HG03139 (cell line): ENCODE measurements at regions not wholly inside any gene's neighbourhood (a gene's known extent, or its start where the extent isn't known, plus 50 kb on each side); places are given as distances from the start of the nearest gene placed in this dataset.

Experiments
- ATAC-seq: cut with Tn5 transposase; IDR thresholded peaks from one replicate; pipeline ENCODE4 v1.9.1; 2021; ENCODE audit not compliant: unreplicated experiment

DNA sequence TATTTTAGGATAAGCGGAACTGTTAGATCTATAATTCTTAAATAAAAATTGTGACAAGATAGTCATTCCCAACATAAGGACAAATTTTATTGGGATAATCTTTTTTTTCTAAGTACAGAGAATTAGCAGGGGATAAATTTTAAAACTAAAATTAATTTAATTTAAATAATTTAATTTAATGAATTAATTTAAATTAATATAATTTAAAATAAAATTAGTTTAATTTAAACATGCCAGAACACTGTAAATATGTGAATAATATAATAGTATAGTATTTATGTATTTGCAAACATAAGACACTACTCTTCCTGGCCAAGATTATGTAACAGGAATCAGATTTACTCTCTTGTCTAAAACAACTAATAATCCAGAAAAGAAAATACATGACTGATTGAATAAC, 1055.9 kb downstream of the PDHA2 start:
- ATAC-seq = no peak

DNA sequence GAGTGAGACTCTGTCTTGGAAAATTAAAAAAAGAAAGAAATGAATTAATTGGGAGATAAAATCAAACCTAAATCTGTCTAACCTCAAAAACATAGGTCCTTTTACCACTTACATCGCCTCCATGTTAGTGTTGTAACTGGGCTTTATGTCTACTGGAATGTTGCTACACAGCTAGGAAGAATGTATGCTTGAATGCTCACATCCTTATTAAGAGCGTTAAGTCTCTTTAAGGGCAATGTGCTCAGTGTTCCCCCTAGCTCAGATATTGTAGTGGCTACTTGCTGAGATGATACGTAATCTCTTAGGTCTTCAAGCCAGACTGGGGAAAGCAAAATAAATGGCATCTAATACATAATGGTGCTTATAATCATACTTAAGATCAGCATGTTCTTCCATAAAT, 1072.8 kb downstream of the PDHA2 start:
- ATAC-seq = no peak

DNA sequence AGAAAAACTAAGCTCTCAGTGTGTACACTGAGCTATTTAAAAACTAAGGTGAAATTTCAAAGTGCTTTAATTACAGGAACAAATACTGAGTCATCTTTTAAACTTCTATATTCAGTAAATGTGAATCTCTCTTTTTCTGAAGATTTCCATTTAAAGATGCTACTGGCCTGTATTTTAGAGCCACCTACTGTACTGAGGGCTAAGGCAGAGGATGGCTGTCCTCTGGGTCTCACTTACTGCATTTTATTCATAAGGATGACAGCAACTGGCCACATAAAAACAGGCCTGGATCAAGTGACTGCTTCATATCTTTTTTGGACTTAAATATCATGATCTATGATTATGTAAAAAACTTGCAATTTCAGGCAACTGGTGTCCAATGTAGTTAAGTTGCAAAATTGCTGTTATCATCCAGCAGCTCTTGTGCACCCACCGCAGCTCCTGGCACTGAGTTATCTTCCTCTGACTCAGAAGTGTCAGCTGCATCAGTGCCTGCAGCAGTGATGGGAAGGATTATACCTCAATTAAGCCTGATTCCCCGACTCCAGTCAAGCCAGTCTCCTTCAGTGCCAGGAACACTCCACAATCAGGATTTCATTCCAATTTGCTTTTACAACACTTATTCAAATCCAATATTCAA, 1073.7 kb downstream of the PDHA2 start:
- ATAC-seq = no peak

DNA sequence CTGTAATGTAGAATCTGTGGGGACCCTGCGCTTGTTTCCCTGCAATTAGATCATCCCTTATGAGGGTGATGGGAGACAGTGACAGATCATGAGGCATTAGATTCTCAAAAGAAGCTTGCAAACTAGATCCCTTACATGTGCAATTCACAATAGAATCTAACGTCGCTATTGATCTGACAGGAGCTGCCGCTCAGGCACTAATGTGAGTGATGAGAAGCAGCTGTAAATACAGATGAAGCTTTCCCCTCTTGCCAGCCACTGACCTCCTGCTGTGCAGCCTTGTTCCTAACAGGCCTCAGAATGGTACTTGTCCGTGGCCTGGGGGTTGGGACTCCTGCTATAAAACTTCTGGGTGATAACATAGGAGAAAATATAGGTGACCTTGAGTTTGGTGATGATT, 1076.8 kb downstream of the PDHA2 start:
- ATAC-seq = no peak

DNA sequence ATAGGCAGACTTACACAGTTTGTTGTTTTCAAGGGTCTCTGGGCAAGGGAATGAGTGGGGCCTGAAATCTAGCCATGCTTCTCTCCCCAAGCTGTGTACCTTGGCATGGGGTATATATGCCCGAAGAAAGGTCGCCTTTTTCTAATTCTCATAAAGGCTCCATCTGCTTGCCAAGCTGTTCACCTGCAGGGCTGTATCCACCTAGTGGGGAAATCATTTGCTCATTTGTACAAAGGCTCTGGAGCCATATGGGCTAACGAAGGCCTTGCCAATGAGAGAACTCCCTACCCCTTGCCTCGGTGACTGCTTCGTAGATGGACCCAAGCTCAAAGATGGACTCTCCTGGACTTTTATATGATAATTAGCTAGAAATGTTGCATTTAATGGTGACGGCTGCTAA, 1097.0 kb downstream of the PDHA2 start:
- no peak for ATAC-seq

DNA sequence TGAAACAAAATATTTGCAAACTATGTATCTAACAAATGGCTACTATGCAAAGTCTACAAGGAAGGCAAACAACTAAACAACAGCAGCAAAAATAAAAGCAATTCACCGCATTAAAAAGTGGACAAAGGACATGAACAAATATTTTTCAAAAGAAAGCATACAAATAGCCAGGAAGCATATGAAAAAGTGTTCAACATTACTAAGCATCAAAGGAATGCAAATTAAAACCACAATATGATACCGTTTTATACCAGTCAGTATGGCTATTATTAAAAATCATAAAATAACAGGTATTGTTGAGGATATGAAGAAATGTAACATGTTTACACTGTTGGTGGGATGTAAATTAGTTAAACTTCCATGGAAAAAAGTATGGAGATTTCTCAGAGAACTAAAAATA, 1106.7 kb downstream of the PDHA2 start:
- ATAC-seq = no peak

DNA sequence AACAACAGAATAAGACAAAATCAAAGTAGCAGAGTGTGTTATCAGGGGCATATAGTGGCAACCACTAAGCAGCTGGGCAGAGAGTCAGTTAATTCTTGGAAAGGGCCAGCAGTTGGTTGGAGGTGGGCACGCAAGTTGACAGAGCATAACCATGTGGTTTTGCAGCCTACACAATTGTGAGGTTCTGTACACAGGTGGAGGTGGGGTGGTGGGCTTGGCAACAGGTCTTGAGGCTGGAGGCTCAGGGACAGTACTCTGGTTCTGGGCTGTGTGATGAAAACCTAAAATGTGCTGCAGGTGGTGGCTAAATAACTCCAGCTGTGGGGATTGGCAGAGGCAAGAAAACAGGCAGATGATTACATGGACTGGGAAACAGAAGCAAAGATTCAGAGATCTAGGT, 1112.7 kb downstream of the PDHA2 start:
- no peak for ATAC-seq

DNA sequence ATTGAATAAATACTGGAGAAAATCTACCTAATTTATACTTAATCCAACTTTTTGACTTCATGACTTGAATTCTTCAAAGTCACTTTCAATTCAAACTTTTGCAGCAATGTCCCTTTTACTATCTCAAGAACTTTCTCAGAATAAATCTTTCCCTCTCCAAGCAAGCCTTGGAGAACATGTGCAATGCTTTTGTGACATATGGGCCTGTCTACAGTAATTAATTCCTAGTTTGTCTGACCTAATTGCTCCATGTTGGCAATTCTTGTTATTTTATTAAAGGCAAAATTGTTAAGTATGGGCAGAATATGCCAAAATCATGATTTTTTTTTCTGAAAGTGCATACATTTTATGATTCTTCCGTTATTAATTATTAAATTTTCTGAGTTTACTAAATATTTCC, 1115.3 kb downstream of the PDHA2 start:
- ATAC-seq = no peak

DNA sequence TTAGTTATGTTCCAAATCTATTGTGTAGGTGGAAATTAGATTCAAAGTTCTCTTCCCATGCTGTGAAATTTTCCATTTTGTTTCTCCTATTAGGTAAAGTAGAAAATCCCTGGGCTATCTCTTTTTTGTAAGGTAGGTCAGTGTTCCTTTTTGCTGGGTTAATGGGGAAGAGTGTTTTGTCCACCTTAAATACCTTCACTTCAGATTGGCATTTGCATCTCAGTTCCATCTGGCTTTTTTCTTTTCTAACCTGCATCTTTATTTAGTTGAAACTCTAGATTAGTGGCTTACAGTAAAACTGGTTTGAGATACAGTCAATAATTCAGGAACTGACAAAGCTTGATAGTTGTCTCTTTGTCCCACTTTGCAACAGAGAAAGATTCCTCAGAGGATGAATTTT, 1115.8 kb downstream of the PDHA2 start:
- ATAC-seq = no peak

DNA sequence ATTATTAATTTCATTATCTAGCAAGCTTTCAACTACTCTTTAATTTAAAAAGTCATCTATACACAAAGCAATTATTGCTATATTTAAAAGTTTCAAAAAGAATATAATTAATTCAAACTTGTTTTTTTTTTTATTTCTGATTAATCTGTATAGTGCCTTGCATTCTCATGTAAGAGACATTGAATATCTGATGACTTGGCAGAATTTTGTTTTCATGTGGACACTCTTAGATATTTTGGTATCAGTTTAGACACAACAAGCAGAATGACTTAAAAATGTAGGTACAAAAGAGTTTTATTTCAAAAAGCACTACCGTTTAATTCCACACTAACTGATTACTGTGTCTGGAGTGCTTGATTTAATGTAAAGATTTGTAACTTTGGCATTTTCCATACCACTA, 1129.6 kb downstream of the PDHA2 start:
- no peak for ATAC-seq

DNA sequence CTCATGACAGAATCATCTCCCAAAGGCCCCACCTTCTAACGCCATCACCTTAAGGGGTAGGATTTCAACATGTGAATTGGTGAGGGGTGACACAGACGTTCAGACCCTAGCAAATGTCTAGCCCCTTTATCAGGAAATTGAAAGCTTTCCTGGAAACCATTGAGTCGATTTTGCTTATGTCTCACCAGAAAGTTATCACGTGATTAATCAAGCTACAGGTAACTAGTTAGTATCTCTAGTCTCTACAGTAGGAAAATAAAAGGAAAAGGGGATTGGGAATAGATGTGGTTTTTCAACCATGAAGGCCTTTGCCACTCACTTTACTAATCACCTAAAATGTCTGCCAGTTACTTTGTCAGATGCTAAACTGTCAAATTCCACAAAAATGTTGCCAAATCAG, 1133.0 kb downstream of the PDHA2 start:
- no peak for ATAC-seq

DNA sequence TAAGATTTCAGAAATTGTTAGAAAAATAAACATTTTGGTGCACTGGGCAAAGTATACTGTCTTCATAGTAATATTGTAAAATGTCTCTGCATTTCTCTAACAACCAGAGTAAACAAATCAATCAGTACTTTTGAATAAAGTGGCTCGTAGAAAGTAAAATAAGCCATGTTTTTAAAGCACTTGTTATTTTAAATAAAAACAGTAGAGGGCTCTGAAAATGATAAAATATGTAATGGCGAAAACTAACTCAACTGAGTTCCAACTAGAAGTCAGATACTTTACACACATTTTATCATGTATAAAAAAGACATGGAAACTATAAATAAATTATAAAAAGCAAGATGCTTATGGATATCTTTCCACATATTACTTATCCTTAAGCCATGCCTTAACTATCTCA, 1134.4 kb downstream of the PDHA2 start:
- no peak for ATAC-seq

DNA sequence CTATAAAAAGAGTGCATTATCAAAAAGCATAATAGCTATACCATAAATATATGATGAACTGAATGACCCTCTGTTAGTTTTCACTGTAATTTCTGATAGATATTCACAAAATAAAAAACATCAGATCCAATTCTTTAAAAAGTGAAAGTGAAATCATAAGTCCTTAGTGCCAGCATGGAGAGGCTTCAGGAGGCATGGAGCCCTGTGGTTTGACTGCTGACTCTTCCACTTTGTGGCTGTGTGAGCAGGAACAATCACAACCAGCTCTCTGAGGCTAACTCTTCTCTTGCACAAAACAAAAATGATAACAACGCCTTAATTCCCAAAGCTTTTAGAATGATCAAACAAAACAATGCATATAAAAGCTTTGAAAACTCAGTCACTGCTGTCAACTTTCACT, 1143.9 kb downstream of the PDHA2 start:
- no peak for ATAC-seq

DNA sequence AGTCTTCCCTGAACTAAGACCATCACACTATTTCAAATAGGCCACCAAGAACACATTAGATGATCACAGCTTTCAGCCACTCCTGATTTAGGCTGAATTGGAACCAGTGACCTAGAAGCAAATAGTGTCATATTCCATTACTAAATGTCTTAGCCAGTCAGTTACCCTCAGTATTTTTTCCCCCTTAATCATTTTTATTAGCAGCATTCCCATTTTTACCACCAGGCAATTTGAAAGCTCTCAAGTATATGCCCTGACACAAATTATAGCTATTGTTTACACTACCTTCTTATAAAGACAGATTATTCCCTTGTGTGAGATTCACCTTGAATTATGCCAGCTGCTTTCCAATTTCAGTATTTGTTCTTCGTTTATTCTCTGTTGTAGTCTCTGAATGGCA, 1146.9 kb downstream of the PDHA2 start:
- ATAC-seq = no peak

DNA sequence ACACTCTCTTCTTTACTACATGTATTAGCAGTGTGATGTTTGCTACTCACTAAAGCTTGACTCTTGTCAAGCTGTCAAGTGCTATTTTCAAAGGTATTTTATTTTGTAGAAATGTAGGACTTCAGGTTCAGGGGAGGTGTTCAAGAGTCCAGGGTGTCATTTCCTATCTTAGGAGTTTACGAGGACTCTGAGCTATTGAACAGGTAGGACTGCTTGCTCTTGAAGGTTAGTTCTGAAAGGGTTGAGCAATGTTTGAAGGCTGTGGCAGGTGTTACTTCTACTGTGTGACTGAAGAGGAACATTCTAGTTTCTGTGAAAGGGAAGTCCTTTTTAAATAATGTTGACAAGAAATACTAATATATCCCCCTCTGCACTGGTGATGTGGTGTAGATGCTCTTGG, 1151.2 kb downstream of the PDHA2 start:
- no peak for ATAC-seq

DNA sequence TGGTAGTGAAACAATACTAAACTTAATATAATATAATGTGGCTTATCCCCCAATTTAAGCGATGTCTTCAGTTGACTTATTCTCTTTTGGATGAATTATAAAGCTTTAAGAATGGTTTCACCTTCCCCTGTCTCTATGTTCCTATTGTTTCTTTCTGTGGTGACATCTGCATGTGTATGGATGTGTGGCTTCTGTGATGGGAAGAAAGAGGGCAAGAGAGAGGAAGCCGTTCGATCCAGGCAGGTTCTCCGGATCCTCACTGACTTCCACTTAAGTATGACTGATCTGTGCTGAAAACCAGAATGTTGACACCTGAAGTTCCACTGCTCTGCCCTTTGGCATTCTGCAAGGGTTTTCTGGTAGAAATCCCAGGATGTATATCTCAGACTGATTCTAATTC, 1150.8 kb downstream of the STPG2 start:
- ATAC-seq = no peak

DNA sequence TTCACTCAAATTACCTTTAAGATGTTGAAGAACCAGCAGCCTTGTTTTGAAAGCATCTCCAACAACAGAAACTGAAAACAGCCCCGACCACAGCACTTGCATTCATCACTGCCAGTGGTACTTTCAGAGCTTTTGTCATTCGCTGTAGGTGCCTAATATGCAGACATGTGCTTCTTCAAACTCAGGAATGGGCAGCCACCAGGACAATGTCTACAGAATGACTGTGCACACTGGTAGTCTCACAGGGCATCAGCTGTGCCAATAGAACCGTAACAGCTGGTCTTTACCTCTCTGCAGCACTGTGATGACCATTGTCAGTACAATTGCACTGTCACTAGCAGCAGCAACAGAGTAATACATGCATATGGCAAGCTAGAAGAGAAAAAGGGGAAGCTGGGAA, 1149.7 kb downstream of the STPG2 start:
- ATAC-seq = no peak

DNA sequence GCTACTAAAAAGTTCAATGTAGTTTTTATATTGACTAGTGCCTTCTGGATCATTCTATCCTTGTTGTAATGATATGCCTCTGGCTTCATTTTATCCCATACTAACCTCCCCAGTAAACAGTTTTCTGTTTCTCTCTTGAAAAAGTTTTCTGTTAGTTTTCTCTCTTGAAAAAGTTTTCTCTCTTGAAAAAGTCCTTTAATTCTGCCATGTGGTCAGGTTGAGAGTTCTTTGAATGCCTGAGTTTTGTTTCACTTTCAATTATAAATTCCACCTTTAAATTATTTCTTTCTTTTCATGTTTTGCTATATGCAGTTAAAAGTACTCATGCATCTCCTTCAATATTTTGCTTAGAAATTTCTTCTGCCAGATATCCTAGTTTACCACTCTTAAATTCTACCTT, 1139.6 kb downstream of the STPG2 start:
- no peak for ATAC-seq

DNA sequence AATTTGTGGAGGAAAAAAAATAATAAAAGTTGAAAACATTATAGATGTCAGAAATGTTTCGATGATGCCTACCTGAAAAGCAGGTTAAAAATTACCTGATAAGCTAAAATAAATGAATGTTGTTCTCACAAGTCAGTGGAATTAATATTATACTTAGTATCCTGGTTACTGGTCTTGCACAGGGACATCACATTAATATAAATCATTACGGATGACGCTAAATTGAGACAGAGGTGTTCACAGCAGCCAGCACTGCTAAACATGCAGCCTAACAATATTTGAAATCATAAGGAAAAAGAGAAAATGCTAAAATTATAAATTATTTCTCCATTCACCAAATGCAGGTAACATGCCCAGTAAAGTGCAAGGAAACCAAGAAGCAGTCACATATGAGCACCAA, 1130.0 kb downstream of the STPG2 start:
- ATAC-seq = no peak

DNA sequence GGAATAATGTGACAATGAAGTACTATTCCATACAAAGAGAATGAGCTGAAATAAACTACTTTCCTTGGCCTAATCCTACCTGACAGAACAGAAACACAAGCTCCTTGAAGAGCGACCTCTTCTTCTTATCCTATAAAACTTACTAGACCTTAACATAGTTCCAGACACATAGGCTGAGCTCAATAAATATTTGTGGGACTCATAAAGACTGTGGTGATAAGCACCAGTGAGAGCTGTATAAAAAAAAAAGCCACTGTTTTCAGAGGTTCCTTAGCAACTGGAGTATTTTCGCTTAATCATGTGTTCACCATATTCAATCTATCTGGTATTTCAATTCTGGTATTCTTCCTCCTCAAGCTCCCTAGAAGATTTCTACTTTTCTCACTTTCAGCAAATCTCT, 1129.6 kb downstream of the STPG2 start:
- no peak for ATAC-seq

DNA sequence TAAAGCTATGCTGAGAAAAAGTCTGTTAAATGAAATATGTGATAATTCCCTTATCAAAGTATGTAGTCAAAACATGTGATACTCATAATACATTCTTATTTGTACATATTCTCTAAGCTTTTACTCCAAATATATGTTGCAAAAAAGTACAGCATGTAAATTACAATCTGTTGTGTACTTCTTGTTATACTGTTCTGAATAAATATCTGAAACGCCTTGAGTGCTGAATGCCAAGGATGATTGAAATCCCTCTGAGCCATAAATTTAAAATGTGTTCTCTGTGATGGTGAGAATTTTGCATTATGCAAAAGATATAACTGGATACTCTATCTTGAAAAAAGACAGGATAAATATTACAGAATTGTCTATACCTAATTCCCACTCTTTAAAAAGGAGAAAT, 1128.0 kb downstream of the STPG2 start:
- ATAC-seq = no peak

DNA sequence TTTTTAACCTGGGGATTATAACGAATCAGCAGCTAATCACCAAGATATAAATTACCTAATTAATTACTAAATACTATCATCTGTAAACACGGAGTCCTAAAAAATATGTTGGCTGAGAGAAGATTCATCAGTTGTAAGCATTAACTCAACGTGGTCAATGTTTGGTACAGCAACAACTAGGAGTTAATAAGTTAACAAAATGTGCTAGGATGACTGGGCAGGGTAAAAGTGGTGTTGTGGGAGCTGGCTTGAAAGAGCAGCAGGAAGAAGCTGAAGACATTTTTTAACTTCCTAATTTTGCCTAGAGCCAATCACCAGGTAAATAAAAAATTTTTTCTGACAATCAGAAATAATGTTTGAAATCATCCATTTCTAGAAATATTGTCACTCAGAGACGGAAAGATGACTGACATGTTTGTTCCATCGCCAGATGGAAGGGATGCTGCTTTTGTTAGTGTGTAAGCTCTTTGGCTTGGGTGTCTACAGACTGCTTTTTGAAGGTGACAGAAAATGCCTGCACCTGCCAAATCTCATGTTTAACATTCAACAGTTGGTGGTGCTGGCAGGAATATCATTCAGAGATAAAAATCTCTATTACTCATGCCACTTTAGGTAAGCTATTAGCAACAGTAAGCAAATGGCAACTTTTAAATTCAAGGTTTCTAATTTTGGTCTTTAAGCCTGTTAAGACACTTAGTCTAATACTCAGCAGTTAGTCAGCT, 1126.9 kb downstream of the STPG2 start:
- ATAC-seq = no peak
